ENCODE measurements at regions not wholly inside any gene's neighbourhood (a gene's known extent, or its start where the extent isn't known, plus 50 kb on each side); places are given as distances from the start of the nearest gene placed in this dataset.

GRCh38 chr2:14237902-14238301, 394.6 kb upstream of the LRATD1 start:
- DNase-seq, result no peak

GRCh38 chr2:14239605-14240004, 392.9 kb upstream of the LRATD1 start:
- no peak for DNase-seq

- DNase-seq, result no peak
These were observed 391.6 kb upstream of the LRATD1 start for GRCh38 chr2:14240868-14241267.

- DNase-seq, result no peak
These were observed 386.6 kb upstream of the LRATD1 start for GRCh38 chr2:14245901-14246300.

- no peak for DNase-seq
These were observed 377.2 kb upstream of the LRATD1 start for GRCh38 chr2:14255135-14255820.

GRCh38 chr2:14256890-14257289, 375.6 kb upstream of the LRATD1 start:
- no peak for DNase-seq

- DNase-seq, result no peak
These were observed 374.6 kb upstream of the LRATD1 start for GRCh38 chr2:14257801-14258507.

GRCh38 chr2:14261771-14262170, 370.7 kb upstream of the LRATD1 start:
- DNase-seq, result no peak

GRCh38 chr2:14263053-14263452, 369.5 kb upstream of the LRATD1 start:
- DNase-seq, result no peak

- DNase-seq, result no peak
These were observed 362.4 kb upstream of the LRATD1 start for GRCh38 chr2:14270036-14270582.

GRCh38 chr2:14272396-14273075, 360.0 kb upstream of the LRATD1 start:
- DNase-seq, result no peak

GRCh38 chr2:14273650-14274049, 358.9 kb upstream of the LRATD1 start:
- DNase-seq, result no peak

- DNase-seq, result no peak
These were observed 348.3 kb upstream of the LRATD1 start for GRCh38 chr2:14284244-14284643.

- DNase-seq, result no peak
These were observed 346.7 kb upstream of the LRATD1 start for GRCh38 chr2:14285812-14286211.

- no peak for DNase-seq
These were observed 344.5 kb upstream of the LRATD1 start for GRCh38 chr2:14288016-14288415.

- no peak for DNase-seq
These were observed 339.6 kb upstream of the LRATD1 start for GRCh38 chr2:14292964-14293363.

GRCh38 chr2:14297340-14297739, 335.2 kb upstream of the LRATD1 start:
- no peak for DNase-seq

GRCh38 chr2:14297906-14298305, 334.6 kb upstream of the LRATD1 start:
- no peak for DNase-seq

- no peak for DNase-seq
These were observed 331.2 kb upstream of the LRATD1 start for GRCh38 chr2:14301331-14301730.

GRCh38 chr2:14303366-14304115, 329.0 kb upstream of the LRATD1 start:
- DNase-seq, result no peak

- DNase-seq, result no peak
These were observed 328.2 kb upstream of the LRATD1 start for GRCh38 chr2:14304326-14304725.

GRCh38 chr2:14306268-14306861, 326.2 kb upstream of the LRATD1 start:
- no peak for DNase-seq

GRCh38 chr2:14313341-14313740, 319.2 kb upstream of the LRATD1 start:
- no peak for DNase-seq

All from hematopoietic multipotent progenitor cell treated with erythropoietin and hydrocortisone succinate and interleukin-3 and kit ligand, for 6 days (in vitro differentiated cells).